Colonic mucosa (tissue), 4 donors: ENCODE measurements at regions not wholly inside any gene's neighbourhood (a gene's known extent, or its start where the extent isn't known, plus 50 kb on each side); places are given as distances from the start of the nearest gene placed in this dataset.

ENCODE experiments used
- DNase-seq: peaks from one replicate; pipeline ENCODE4 v3.0.0-alpha.2; 2020
- H3K27ac ChIP-seq: fragments of 200-600 bp; one replicate; pipeline ENCODE4 v1.8.0; 2021
- H3K27me3 ChIP-seq: fragments of 200-600 bp; one replicate; pipeline ENCODE4 v1.8.0; 2021
- H3K36me3 ChIP-seq: fragments of 200-600 bp; one replicate; pipeline ENCODE4 v1.8.0; 2021
- H3K4me1 ChIP-seq: fragments of 200-600 bp; one replicate; pipeline ENCODE4 v1.8.0; 2021; ENCODE audit warnings: mild to moderate bottlenecking
- H3K4me3 ChIP-seq: fragments of 200-600 bp; one replicate; pipeline ENCODE4 v1.8.0; 2021
- H3K9ac ChIP-seq, 2 donors: one replicate each; pipeline ENCODE4 v1.7.0; 2013; ENCODE audit warnings: control low read depth in 2 of 2, low read depth in 2 of 2, low read length in 2 of 2
- H3K9me3 ChIP-seq: fragments of 200-600 bp; one replicate; pipeline ENCODE4 v1.8.0; 2021
- CTCF ChIP-seq: fragments of 200-600 bp; IDR thresholded peaks from one replicate; pipeline ENCODE4 v1.8.0; 2022; ENCODE audit warnings: antibody characterized with exemption, mild to moderate bottlenecking
- intact Hi-C: fragments of 100-400 bp; cut with DNase I; formaldehyde crosslinking; loops from one replicate; pipeline ENCODE4 v1.14.1; 2022
- donor health status: healthy.
- donor health status: DM: no; HTN: no; CAD: no.
- donor health status: DM: no; HTN: no; CAD: no.

GRCh38 chr4:159541143-159541542, 438.3 kb downstream of the RAPGEF2 start:
- TF ChIP-seq CTCF: no peak
- no peaks in the 10 kb centered on the region for H3K36me3 ChIP-seq
- H3K9me3 ChIP-seq: no peaks in the 10 kb centered on the region
- no peak overlapping the region for H3K4me3 ChIP-seq
- H3K9ac ChIP-seq: no peak overlapping the region
- DNase-seq: no peak
- intact Hi-C loops: no loop called here
- H3K27me3 ChIP-seq: no peaks in the 10 kb centered on the region
- no peak overlapping the region for H3K27ac ChIP-seq
- no peaks in the 10 kb centered on the region for H3K4me1 ChIP-seq

- DNase-seq: no peak
- Histone ChIP-seq H3K4me3 (no peak overlapping the region), H3K9ac (no peak overlapping the region), H3K27me3 (no peaks in the 10 kb centered on the region), H3K36me3 (no peaks in the 10 kb centered on the region), H3K4me1 (no peaks in the 10 kb centered on the region), H3K9me3 (no peaks in the 10 kb centered on the region), H3K27ac (no peak overlapping the region)
- TF ChIP-seq CTCF: no peak
- intact Hi-C loops: no loop called here
Measured at GRCh38 chr4:159542296-159542695, 439.4 kb downstream of the RAPGEF2 start.

GRCh38 chr4:159543831-159544230, 441.0 kb downstream of the RAPGEF2 start:
- Histone ChIP-seq H3K36me3 (no peaks in the 10 kb centered on the region), H3K9ac (no peak overlapping the region), H3K9me3 (no peaks in the 10 kb centered on the region), H3K27ac (no peak overlapping the region), H3K4me1 (no peaks in the 10 kb centered on the region), H3K4me3 (no peak overlapping the region), H3K27me3 (no peaks in the 10 kb centered on the region)
- no peak for DNase-seq
- intact Hi-C loops: no loop called here
- no peak for TF ChIP-seq CTCF

- intact Hi-C loops: no loop called here
- Histone ChIP-seq H3K27ac (no peak overlapping the region), H3K4me3 (no peak overlapping the region), H3K27me3 (no peaks in the 10 kb centered on the region), H3K4me1 (no peaks in the 10 kb centered on the region), H3K9ac (no peak overlapping the region), H3K9me3 (no peaks in the 10 kb centered on the region), H3K36me3 (no peaks in the 10 kb centered on the region)
- no peak for TF ChIP-seq CTCF
- no peak for DNase-seq
Measured at GRCh38 chr4:159545556-159545955, 442.7 kb downstream of the RAPGEF2 start.

GRCh38 chr4:159547645-159548308, 444.9 kb downstream of the RAPGEF2 start:
- H3K9ac ChIP-seq: no peak overlapping the region
- H3K4me3 ChIP-seq: no peak overlapping the region
- H3K4me1 ChIP-seq: no peaks in the 10 kb centered on the region
- no peaks in the 10 kb centered on the region for H3K27me3 ChIP-seq
- no peaks in the 10 kb centered on the region for H3K9me3 ChIP-seq
- no peak overlapping the region for H3K27ac ChIP-seq
- TF ChIP-seq CTCF: no peak
- intact Hi-C loops: no loop called here
- no peaks in the 10 kb centered on the region for H3K36me3 ChIP-seq
- no peak for DNase-seq
